Thyroid gland (tissue), 4 donors: ENCODE measurements at regions not wholly inside any gene's neighbourhood (a gene's known extent, or its start where the extent isn't known, plus 50 kb on each side); places are given as distances from the start of the nearest gene placed in this dataset.

ENCODE experiments used
- DNase-seq, 2 donors: peaks; one replicate each; pipeline ENCODE4 v3.0.0-alpha.2; 2019
- H3K27ac ChIP-seq, 3 donors: fragments of 200-600 bp; sonication (generic); 1 replicate in 2 of 3; 2 replicates in 1 of 3; pipeline ENCODE4 v1.5.1; 2016 to 2019; ENCODE audit warnings: mild to moderate bottlenecking in 1 of 3, moderate library complexity in 1 of 3
- H3K27me3 ChIP-seq: fragments of 200-600 bp; sonication (generic); one replicate; pipeline ENCODE4 v1.5.1; 2019
- H3K36me3 ChIP-seq, 2 donors: fragments of 200-600 bp; sonication (generic); one replicate each; pipeline ENCODE4 v1.5.1; 2016 to 2019
- H3K4me1 ChIP-seq, 2 donors: fragments of 200-600 bp; sonication (generic); one replicate each; pipeline ENCODE4 v1.5.1; 2017 to 2019
- H3K4me3 ChIP-seq, 3 donors: fragments of 200-600 bp; sonication (generic); replicated peaks in 1 of 3; 1 replicate in 2 of 3; 2 replicates in 1 of 3; pipeline ENCODE4 v1.5.1; 2016; ENCODE audit warnings: mild to moderate bottlenecking in 1 of 3
- H3K9me3 ChIP-seq: fragments of 200-600 bp; sonication (generic); one replicate; pipeline ENCODE4 v1.5.1; 2017
- POLR2A ChIP-seq, 2 donors: fragments of 450-650 bp; IDR thresholded peaks; one replicate each; pipeline ENCODE4 v1.6.1; 2017; ENCODE audit warnings: antibody characterized with exemption in 2 of 2, mild to moderate bottlenecking in 2 of 2, moderate library complexity in 1 of 2
- WGBS, 2 donors: methylation state at CpG; one replicate each; pipeline ENCODE4 v1.1.5; 2017; 5-methylcytosine and 5-hydroxymethylcytosine counted together
- intact Hi-C: fragments of 100-400 bp; cut with DNase I; formaldehyde crosslinking; loops from one replicate; pipeline ENCODE4 v1.15.1; 2023
- TF ChIP-seq, protein P1 (sequence below), 6 experiments: fragments of 200-600 bp in 3 of 6; fragments of 450-650 bp in 3 of 6; sonication (generic) in 3 of 6; IDR thresholded peaks; one replicate each; pipeline ENCODE4 v1.5.1; 2016 to 2019; ENCODE audit warnings: antibody characterized with exemption in 6 of 6, mild to moderate bottlenecking in 2 of 6, inconsistent platforms in 1 of 6, moderate library complexity in 1 of 6

DNA sequence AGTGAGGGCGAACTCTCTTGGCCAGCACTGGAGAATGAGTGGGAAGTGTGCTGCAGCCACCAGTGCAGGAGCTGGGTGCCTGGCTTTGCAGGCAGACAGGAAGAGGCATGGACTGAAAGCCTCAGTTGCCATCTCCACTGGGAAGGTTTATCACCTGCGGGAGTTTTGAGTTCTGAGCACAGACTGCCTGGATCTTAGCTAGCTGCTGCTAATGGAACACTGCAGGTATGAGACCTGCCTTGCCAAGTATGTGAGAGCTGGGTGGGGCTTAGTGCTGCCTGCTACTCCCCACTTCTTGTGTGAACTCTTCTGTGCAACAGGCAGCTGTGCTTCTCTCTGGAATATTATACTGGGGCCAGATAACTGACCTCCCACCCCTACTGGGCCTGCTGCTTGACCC, 424.1 kb downstream of the TLR4 start:
- WGBS, 2 donors: 71 to 91% methylated on average over 1 to 2 of the region's 2 CpGs
- no peak overlapping the region for H3K27ac ChIP-seq
- no peaks in the 10 kb centered on the region for H3K27me3 ChIP-seq
- no peaks in the 10 kb centered on the region for H3K36me3 ChIP-seq
- TF ChIP-seq, protein P1, sequence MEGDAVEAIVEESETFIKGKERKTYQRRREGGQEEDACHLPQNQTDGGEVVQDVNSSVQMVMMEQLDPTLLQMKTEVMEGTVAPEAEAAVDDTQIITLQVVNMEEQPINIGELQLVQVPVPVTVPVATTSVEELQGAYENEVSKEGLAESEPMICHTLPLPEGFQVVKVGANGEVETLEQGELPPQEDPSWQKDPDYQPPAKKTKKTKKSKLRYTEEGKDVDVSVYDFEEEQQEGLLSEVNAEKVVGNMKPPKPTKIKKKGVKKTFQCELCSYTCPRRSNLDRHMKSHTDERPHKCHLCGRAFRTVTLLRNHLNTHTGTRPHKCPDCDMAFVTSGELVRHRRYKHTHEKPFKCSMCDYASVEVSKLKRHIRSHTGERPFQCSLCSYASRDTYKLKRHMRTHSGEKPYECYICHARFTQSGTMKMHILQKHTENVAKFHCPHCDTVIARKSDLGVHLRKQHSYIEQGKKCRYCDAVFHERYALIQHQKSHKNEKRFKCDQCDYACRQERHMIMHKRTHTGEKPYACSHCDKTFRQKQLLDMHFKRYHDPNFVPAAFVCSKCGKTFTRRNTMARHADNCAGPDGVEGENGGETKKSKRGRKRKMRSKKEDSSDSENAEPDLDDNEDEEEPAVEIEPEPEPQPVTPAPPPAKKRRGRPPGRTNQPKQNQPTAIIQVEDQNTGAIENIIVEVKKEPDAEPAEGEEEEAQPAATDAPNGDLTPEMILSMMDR (IDR thresholded peaks at IDR 0.05): no peak
- TF ChIP-seq POLR2A (IDR thresholded peaks at IDR 0.05): no peak
- no peaks in the 10 kb centered on the region for H3K4me1 ChIP-seq
- intact Hi-C loops: no loop called here
- no peak for DNase-seq
- H3K4me3 ChIP-seq: no peak overlapping the region
- no peaks in the 10 kb centered on the region for H3K9me3 ChIP-seq

DNA sequence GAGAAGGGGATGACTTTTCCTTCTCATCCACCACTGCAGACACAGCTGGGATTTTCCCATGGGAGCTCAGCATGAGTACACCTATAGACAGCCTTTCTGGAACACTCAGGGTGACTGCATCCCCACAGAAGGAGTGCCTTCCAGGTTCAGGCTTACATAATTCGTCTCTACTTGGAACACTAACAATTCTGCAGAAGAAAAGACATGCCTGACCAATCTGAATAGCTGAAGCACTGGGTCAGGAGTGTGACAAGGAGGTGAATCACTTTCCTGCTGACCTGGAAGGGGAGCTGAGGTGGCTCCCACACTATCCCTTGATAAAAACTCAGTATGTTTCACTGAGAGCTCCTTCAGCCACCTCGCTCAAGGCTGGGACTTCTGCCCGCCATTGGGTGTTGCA, 425.3 kb downstream of the TLR4 start:
- WGBS, 2 donors: 70 to 83% methylated on average over 3 of the region's 3 CpGs
- no peaks in the 10 kb centered on the region for H3K36me3 ChIP-seq
- H3K27me3 ChIP-seq: no peaks in the 10 kb centered on the region
- no peaks in the 10 kb centered on the region for H3K9me3 ChIP-seq
- H3K27ac ChIP-seq: no peak overlapping the region
- DNase-seq: no peak
- intact Hi-C loops: no loop called here
- no peaks in the 10 kb centered on the region for H3K4me1 ChIP-seq
- TF ChIP-seq, protein P1 (IDR thresholded peaks at IDR 0.05): no peak
- TF ChIP-seq POLR2A (IDR thresholded peaks at IDR 0.05): no peak
- no peak overlapping the region for H3K4me3 ChIP-seq

DNA sequence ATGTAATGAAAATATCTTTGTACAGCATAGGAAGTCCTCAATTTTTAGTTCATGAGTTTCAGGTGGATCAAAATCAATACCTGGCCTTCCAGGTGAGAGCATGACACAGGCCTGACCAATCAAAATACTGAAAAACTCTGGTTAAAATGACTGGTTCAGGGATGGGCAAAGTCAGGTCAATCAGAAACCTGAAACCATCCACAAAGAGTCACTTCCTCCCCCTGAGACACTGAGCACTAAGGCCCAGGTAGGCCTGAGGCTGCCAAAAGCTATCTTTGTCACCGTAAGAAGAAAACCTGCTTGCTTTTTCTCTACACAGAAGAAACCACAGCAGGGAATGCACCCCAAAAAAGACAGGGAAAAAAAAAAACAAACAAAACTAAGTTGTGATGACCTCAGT, 444.8 kb downstream of the TLR4 start:
- no peak for DNase-seq
- WGBS, 2 donors: 84 to 88% methylated on average over 1 of the region's 1 CpG
- no peaks in the 10 kb centered on the region for H3K9me3 ChIP-seq
- H3K27me3 ChIP-seq: no peaks in the 10 kb centered on the region
- intact Hi-C loops: no loop called here
- no peak for TF ChIP-seq POLR2A (IDR thresholded peaks at IDR 0.05)
- TF ChIP-seq, protein P1 (IDR thresholded peaks at IDR 0.05): no peak
- no peak overlapping the region for H3K4me3 ChIP-seq
- no peaks in the 10 kb centered on the region for H3K4me1 ChIP-seq
- no peak overlapping the region for H3K27ac ChIP-seq
- no peaks in the 10 kb centered on the region for H3K36me3 ChIP-seq

DNA sequence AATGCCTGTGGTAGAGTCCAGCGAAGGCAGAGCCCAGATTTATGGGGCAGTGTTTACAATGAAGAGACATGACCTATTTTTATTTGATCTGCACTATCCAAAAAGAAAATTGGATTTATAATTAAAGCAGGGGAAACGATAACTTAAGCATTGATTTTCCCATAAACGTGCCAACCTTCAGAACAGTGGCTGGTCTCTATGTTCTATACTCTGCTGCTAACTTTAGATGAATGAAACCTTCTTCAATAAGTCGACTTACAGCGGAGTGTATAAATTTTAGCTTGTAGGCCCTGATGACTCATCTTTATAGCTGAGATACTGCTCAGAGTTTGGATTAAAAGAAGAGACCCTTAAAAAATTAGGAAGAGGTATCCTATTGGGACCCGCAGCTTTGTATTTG, 452.6 kb downstream of the TLR4 start:
- Histone ChIP-seq H3K9me3 (no peaks in the 10 kb centered on the region), H3K4me1 (no peaks in the 10 kb centered on the region), H3K4me3 (no peak overlapping the region), H3K27ac (no peak overlapping the region), H3K27me3 (no peaks in the 10 kb centered on the region), H3K36me3 (no peaks in the 10 kb centered on the region)
- TF ChIP-seq, protein P1 (IDR thresholded peaks at IDR 0.05): no peak
- TF ChIP-seq POLR2A (IDR thresholded peaks at IDR 0.05): no peak
- no peak for DNase-seq
- intact Hi-C loops: no loop called here
- WGBS, 2 donors: 78 to 85% methylated on average over 6 of the region's 6 CpGs

DNA sequence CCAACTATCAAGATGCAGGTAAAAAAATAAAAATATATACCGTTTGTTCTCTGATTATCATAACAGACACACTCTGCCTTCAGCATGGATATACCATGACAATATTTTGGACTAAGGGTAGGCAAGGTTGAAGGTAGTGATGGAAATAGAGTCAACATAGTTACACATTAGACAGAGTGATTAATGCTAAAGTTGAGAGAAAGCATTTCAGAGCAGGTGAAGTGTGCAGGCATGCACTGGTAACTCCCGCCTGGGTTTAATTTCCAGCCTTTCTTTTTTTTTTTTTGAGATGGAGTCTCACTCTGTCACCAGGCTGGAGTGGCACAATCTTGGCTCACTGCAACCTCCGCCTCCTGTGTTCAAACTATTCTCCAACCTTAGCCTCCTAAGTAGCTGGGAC, 458.5 kb downstream of the TLR4 start:
- Histone ChIP-seq H3K4me1 (no peaks in the 10 kb centered on the region), H3K4me3 (no peak overlapping the region), H3K27ac (no peak overlapping the region), H3K9me3 (no peaks in the 10 kb centered on the region), H3K27me3 (no peaks in the 10 kb centered on the region), H3K36me3 (no peaks in the 10 kb centered on the region)
- DNase-seq: no peak
- TF ChIP-seq, protein P1 (IDR thresholded peaks at IDR 0.05): no peak
- TF ChIP-seq POLR2A (IDR thresholded peaks at IDR 0.05): no peak
- intact Hi-C loops: no loop called here
- WGBS, 2 donors: 83 to 87% methylated on average over 3 of the region's 3 CpGs
